Astrocyte (in vitro differentiated cells and primary cell): ENCODE measurements at regions not wholly inside any gene's neighbourhood (a gene's known extent, or its start where the extent isn't known, plus 50 kb on each side); places are given as distances from the start of the nearest gene placed in this dataset.

Source experiments
- DNase-seq: peaks from one replicate; pipeline ENCODE4 v3.0.0-alpha.2; 2010; ENCODE audit warnings: low read depth
- FAIRE-seq: peaks from 2 replicates; lab custom pipeline; 2011; peaks lifted over from hg19 to GRCh38; lab: Jason Lieb, UNC
- H2AFZ ChIP-seq: 2 replicates; pipeline ENCODE4 v1.6.0; 2012; ENCODE audit warnings: low read depth, low read length, inconsistent platforms
- H3K27ac ChIP-seq: 2 replicates; pipeline ENCODE4 v1.5.1; 2011; ENCODE audit warnings: low read depth, low read length, inconsistent platforms
- H3K27me3 ChIP-seq: 2 replicates; pipeline ENCODE4 v1.6.0; 2011; ENCODE audit warnings: low read length, inconsistent platforms; ENCODE audit not compliant: insufficient read depth
- H3K36me3 ChIP-seq: 2 replicates; pipeline ENCODE4 v1.5.1; 2011; ENCODE audit warnings: low read length, inconsistent platforms; ENCODE audit not compliant: insufficient read depth
- H3K4me1 ChIP-seq: 2 replicates; pipeline ENCODE4 v1.5.1; 2011; ENCODE audit warnings: low read length, inconsistent platforms; ENCODE audit not compliant: insufficient read depth
- H3K4me2 ChIP-seq: 2 replicates; pipeline ENCODE4 v1.6.0; 2012; ENCODE audit warnings: low read length, inconsistent platforms
- H3K4me3 ChIP-seq: 2 replicates; pipeline ENCODE4 v1.5.1; 2011; ENCODE audit warnings: low read depth, mild to moderate bottlenecking, low read length, inconsistent platforms; ENCODE audit not compliant: insufficient read depth
- H3K79me2 ChIP-seq: 2 replicates; pipeline ENCODE4 v1.6.0; 2012; ENCODE audit warnings: mild to moderate bottlenecking, low read length, inconsistent platforms; ENCODE audit not compliant: insufficient read depth
- H3K9ac ChIP-seq: 2 replicates; pipeline ENCODE4 v1.6.0; 2012; ENCODE audit warnings: mild to moderate bottlenecking, low read length, inconsistent platforms
- H3K9me3 ChIP-seq: 2 replicates; pipeline ENCODE4 v1.5.1; 2012; ENCODE audit warnings: low read depth, mild to moderate bottlenecking, low read length, inconsistent platforms; ENCODE audit not compliant: insufficient read depth
- H4K20me1 ChIP-seq: 2 replicates; pipeline ENCODE4 v1.6.0; 2012; ENCODE audit warnings: low read length, inconsistent platforms; ENCODE audit not compliant: insufficient read depth
- H3K27ac Mint-ChIP-seq: one replicate; pipeline ENCODE4 v1.8.0; 2021; ENCODE audit warnings: mild to moderate bottlenecking, mixed read lengths; ENCODE audit not compliant: unreplicated experiment
- H3K27me3 Mint-ChIP-seq: one replicate; pipeline ENCODE4 v1.8.0; 2021; ENCODE audit warnings: low read depth, mixed read lengths; ENCODE audit not compliant: unreplicated experiment
- H3K36me3 Mint-ChIP-seq: one replicate; pipeline ENCODE4 v1.8.0; 2021; ENCODE audit warnings: low read depth, mixed read lengths; ENCODE audit not compliant: unreplicated experiment
- H3K4me1 Mint-ChIP-seq: one replicate; pipeline ENCODE4 v1.8.0; 2021; ENCODE audit warnings: low read depth, mixed read lengths; ENCODE audit not compliant: unreplicated experiment
- H3K4me3 Mint-ChIP-seq: one replicate; pipeline ENCODE4 v1.8.0; 2021; ENCODE audit warnings: mild to moderate bottlenecking, moderate library complexity, mixed read lengths; ENCODE audit not compliant: unreplicated experiment
- H3K9me3 Mint-ChIP-seq: one replicate; pipeline ENCODE4 v1.8.0; 2021; ENCODE audit warnings: mild to moderate bottlenecking, mixed read lengths; ENCODE audit not compliant: unreplicated experiment
- CTCF ChIP-seq: IDR thresholded peaks from 2 replicates; pipeline ENCODE4 v1.5.1; 2011; ENCODE audit warnings: low read depth, mild to moderate bottlenecking, inconsistent platforms, low read length, moderate library complexity; ENCODE audit not compliant: insufficient read depth
- EZH2 ChIP-seq: IDR thresholded peaks from 2 replicates; pipeline ENCODE4 v1.6.1; 2012; ENCODE audit warnings: mild to moderate bottlenecking, low read length, inconsistent platforms; ENCODE audit not compliant: insufficient read depth

GRCh38 chr2:129794540-129794939 is 184.9 kb upstream of the RAB6C start:
- Histone ChIP-seq H3K9me3 (no peaks in the 10 kb centered on the region), H3K4me2 (no peak overlapping the region), H3K27me3 (no peaks in the 10 kb centered on the region), H3K27ac (no peak overlapping the region), H3K4me1 (no peaks in the 10 kb centered on the region), H4K20me1 (no peaks in the 10 kb centered on the region), H3K4me3 (no peak overlapping the region), H3K36me3 (no peaks in the 10 kb centered on the region), H3K79me2 (no peaks in the 10 kb centered on the region), H2AFZ (no peak overlapping the region), H3K9ac (no peak overlapping the region)
- no peaks in the 10 kb centered on the region for H3K4me1 Mint-ChIP-seq
- peaks cover 16% of the 10 kb centered on the region for H3K27me3 Mint-ChIP-seq
- no peak for DNase-seq
- H3K9me3 Mint-ChIP-seq = peaks cover 5% of the 10 kb centered on the region
- H3K4me3 Mint-ChIP-seq = no peak overlapping the region
- H3K27ac Mint-ChIP-seq = no peak overlapping the region
- FAIRE-seq = no peak
- TF ChIP-seq CTCF = no peak
- TF ChIP-seq EZH2 = no peak
- H3K36me3 Mint-ChIP-seq = no peaks in the 10 kb centered on the region

GRCh38 chr2:129796225-129796624 is 183.2 kb upstream of the RAB6C start:
- H3K4me1 Mint-ChIP-seq = no peaks in the 10 kb centered on the region
- Histone ChIP-seq H3K9ac (no peak overlapping the region), H4K20me1 (no peaks in the 10 kb centered on the region), H3K4me3 (no peak overlapping the region), H3K79me2 (no peaks in the 10 kb centered on the region), H3K36me3 (no peaks in the 10 kb centered on the region), H3K4me2 (no peak overlapping the region), H3K9me3 (no peaks in the 10 kb centered on the region), H3K27me3 (no peaks in the 10 kb centered on the region), H3K27ac (no peak overlapping the region), H2AFZ (no peak overlapping the region), H3K4me1 (no peaks in the 10 kb centered on the region)
- no peak overlapping the region for H3K4me3 Mint-ChIP-seq
- H3K36me3 Mint-ChIP-seq = no peaks in the 10 kb centered on the region
- TF ChIP-seq CTCF = no peak
- TF ChIP-seq EZH2 = no peak
- FAIRE-seq (no peak), DNase-seq (no peak)
- no peak overlapping the region for H3K27ac Mint-ChIP-seq
- H3K27me3 Mint-ChIP-seq = peaks cover 16% of the 10 kb centered on the region
- H3K9me3 Mint-ChIP-seq = peaks cover 5% of the 10 kb centered on the region

DNA sequence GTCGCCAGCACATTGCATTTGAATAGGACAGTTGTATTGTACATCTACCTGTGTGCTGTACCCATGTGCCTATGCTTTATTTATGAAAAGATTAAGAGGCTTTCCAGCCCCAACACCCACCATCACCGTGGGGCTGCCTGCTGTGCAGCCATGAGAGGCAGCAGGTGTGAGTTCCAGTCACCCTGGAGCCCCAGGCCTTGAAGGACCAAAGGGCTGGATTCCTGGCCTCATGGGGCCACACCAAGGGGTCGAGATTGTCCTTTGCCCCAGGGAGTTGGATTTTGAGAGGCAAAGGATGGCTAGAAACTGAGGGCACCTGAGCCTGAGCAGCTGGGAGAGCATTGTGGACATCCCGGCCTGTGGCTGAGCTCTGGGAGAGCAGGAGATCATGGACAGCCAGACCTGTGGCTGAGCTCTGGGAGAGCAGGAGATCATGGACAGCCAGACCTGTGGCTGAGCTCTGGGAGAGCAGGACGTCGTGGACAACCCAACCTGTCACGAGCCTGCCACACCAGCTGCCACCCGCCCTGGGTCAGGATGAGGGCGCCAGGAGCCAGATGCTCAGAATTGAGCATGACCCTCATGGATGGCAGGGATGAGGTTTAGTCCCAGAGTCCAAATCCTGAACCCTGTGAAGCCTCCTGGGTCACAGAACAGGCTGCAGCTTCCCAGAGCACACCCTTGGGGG is 182.5 kb upstream of the RAB6C start:
- TF ChIP-seq CTCF (no peak), EZH2 (no peak)
- H3K79me2 ChIP-seq = no peaks in the 10 kb centered on the region
- peaks cover 4% of the 10 kb centered on the region for H3K4me1 Mint-ChIP-seq
- DNase-seq (no peak), FAIRE-seq (no peak)
- H3K9me3 Mint-ChIP-seq = peaks cover 5% of the 10 kb centered on the region
- H3K27me3 ChIP-seq = no peaks in the 10 kb centered on the region
- no peak overlapping the region for H3K4me2 ChIP-seq
- H3K27ac ChIP-seq = no peak overlapping the region
- H4K20me1 ChIP-seq = no peaks in the 10 kb centered on the region
- peaks cover 16% of the 10 kb centered on the region for H3K27me3 Mint-ChIP-seq
- peaks cover 2% of the 10 kb centered on the region for H3K4me1 ChIP-seq
- H2AFZ ChIP-seq = no peak overlapping the region
- no peak overlapping the region for H3K27ac Mint-ChIP-seq
- no peaks in the 10 kb centered on the region for H3K36me3 ChIP-seq
- no peaks in the 10 kb centered on the region for H3K36me3 Mint-ChIP-seq
- no peak overlapping the region for H3K4me3 Mint-ChIP-seq
- H3K9ac ChIP-seq = no peak overlapping the region
- no peak overlapping the region for H3K4me3 ChIP-seq
- no peaks in the 10 kb centered on the region for H3K9me3 ChIP-seq
